Mucosa of descending colon (tissue), 3 donors: ENCODE measurements at regions not wholly inside any gene's neighbourhood (a gene's known extent, or its start where the extent isn't known, plus 50 kb on each side); places are given as distances from the start of the nearest gene placed in this dataset.

Experiments
- ATAC-seq: fragments of 200-7000 bp; cut with Tn5 transposase; one replicate; pipeline ENCODE4 v1.9.1; 2020; ENCODE audit warnings: mild to moderate bottlenecking, moderate library complexity
- DNase-seq, 3 donors: peaks; one replicate each; pipeline ENCODE4 v3.0.0-alpha.2; 2020
- H3K36me3 ChIP-seq: fragments of 200-600 bp; one replicate; pipeline ENCODE4 v1.8.0; 2021; ENCODE audit warnings: low read depth, mild to moderate bottlenecking
- H3K4me1 ChIP-seq: fragments of 200-600 bp; one replicate; pipeline ENCODE4 v1.8.0; 2021; ENCODE audit warnings: low read depth, mild to moderate bottlenecking
- H3K4me3 ChIP-seq: fragments of 200-600 bp; one replicate; pipeline ENCODE4 v1.8.0; 2021; ENCODE audit warnings: mild to moderate bottlenecking
- H3K9me3 ChIP-seq: fragments of 200-600 bp; one replicate; pipeline ENCODE4 v1.8.0; 2021; ENCODE audit warnings: mild to moderate bottlenecking
- CTCF ChIP-seq: fragments of 200-600 bp; IDR thresholded peaks from one replicate; pipeline ENCODE4 v1.8.0; 2022; ENCODE audit warnings: antibody characterized with exemption, mild to moderate bottlenecking
- intact Hi-C, 2 donors: fragments of 100-400 bp; cut with DNase I in 1 of 2; cut with micrococcal nuclease in 1 of 2; formaldehyde crosslinking; loops; one replicate each; pipeline versions ENCODE4 v1.11.0 to v1.11.1; 2022; cut with DNase I, micrococcal nuclease
- donor health status: DM: no; HTN: no; CAD: no; lungs with moderate emphysema.
- donor health status: DM: no; HTN: no; CAD: no.
- donor health status: DM: no; HTN: yes; CAD: no.

GRCh38 chr1:56028244-56028643 lies 551.1 kb downstream of the PLPP3 start:
- H3K4me1 ChIP-seq = no peaks in the 10 kb centered on the region
- no peak for ATAC-seq
- intact Hi-C loops = no loop called here
- no peak for TF ChIP-seq CTCF
- H3K36me3 ChIP-seq = no peaks in the 10 kb centered on the region
- H3K9me3 ChIP-seq = no peaks in the 10 kb centered on the region
- DNase-seq = no peak
- no peak overlapping the region for H3K4me3 ChIP-seq

GRCh38 chr1:56025942-56026341 lies 553.4 kb downstream of the PLPP3 start:
- no peak for ATAC-seq
- DNase-seq = no peak
- intact Hi-C loops = no loop called here
- H3K4me3 ChIP-seq = no peak overlapping the region
- no peaks in the 10 kb centered on the region for H3K9me3 ChIP-seq
- H3K4me1 ChIP-seq = no peaks in the 10 kb centered on the region
- TF ChIP-seq CTCF = no peak
- H3K36me3 ChIP-seq = no peaks in the 10 kb centered on the region

DNA sequence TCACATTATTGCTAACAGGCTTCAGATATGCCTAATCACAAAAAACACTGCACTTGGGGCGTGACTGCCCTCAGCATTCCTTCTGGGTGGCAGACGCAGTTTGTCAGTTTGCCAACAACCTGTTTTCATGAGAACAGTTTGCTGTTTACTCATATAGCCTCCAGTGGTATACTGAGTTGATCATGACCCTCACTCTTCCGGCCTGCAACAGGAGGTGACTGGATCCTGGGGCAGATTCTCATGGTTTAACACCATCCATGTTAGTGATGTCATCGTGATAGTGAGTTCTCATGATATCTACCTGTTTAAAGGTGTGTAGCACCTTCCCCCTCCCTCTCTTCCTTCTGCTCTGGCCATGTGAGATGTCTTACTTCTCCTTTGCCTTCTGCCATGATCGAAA lies 555.2 kb downstream of the PLPP3 start:
- H3K36me3 ChIP-seq = no peaks in the 10 kb centered on the region
- TF ChIP-seq CTCF = no peak
- DNase-seq (no peak), ATAC-seq (no peak)
- H3K9me3 ChIP-seq = no peaks in the 10 kb centered on the region
- intact Hi-C loops = no loop called here
- no peak overlapping the region for H3K4me3 ChIP-seq
- no peaks in the 10 kb centered on the region for H3K4me1 ChIP-seq

GRCh38 chr1:56019922-56020321 lies 559.4 kb downstream of the PLPP3 start:
- TF ChIP-seq CTCF = no peak
- Histone ChIP-seq H3K4me1 (no peaks in the 10 kb centered on the region), H3K9me3 (no peaks in the 10 kb centered on the region), H3K4me3 (no peak overlapping the region), H3K36me3 (no peaks in the 10 kb centered on the region)
- intact Hi-C loops = no loop called here
- DNase-seq = no peak
- ATAC-seq = no peak

GRCh38 chr1:56019472-56019871 lies 559.9 kb downstream of the PLPP3 start:
- no peak for TF ChIP-seq CTCF
- Histone ChIP-seq H3K4me1 (no peaks in the 10 kb centered on the region), H3K4me3 (no peak overlapping the region), H3K36me3 (no peaks in the 10 kb centered on the region), H3K9me3 (no peaks in the 10 kb centered on the region)
- no peak for ATAC-seq
- DNase-seq = no peak
- intact Hi-C loops = no loop called here

- no peak for DNase-seq
- Histone ChIP-seq H3K36me3 (no peaks in the 10 kb centered on the region), H3K9me3 (no peaks in the 10 kb centered on the region), H3K4me3 (no peak overlapping the region), H3K4me1 (no peaks in the 10 kb centered on the region)
- intact Hi-C loops = no loop called here
- TF ChIP-seq CTCF = no peak
- ATAC-seq = no peak
Measured at GRCh38 chr1:56017336-56017735, 562.0 kb downstream of the PLPP3 start.
